ENCODE measurements at regions not wholly inside any gene's neighbourhood (a gene's known extent, or its start where the extent isn't known, plus 50 kb on each side); places are given as distances from the start of the nearest gene placed in this dataset.

GRCh38 chr12:28100717-28101116, 89.5 kb upstream of the CCDC91 start:
- Histone ChIP-seq H3K27ac (no peak overlapping the region), H3K4me3 (no peak overlapping the region)

- no peak overlapping the region for H3K4me3 ChIP-seq
- no peak overlapping the region for H3K27ac ChIP-seq
These were observed 85.9 kb upstream of the CCDC91 start for GRCh38 chr12:28104316-28104715.

GRCh38 chr12:28104903-28105864, 85.1 kb upstream of the CCDC91 start:
- no peak overlapping the region for H3K4me3 ChIP-seq
- H3K27ac ChIP-seq = no peak overlapping the region

- Histone ChIP-seq H3K27ac (no peak overlapping the region), H3K4me3 (no peak overlapping the region)
These were observed 82.6 kb upstream of the CCDC91 start for GRCh38 chr12:28107679-28108078.

- Histone ChIP-seq H3K4me3 (no peak overlapping the region), H3K27ac (no peak overlapping the region)
These were observed 81.7 kb upstream of the CCDC91 start for GRCh38 chr12:28108599-28108998.

- no peak overlapping the region for H3K27ac ChIP-seq
- no peak overlapping the region for H3K4me3 ChIP-seq
These were observed 79.9 kb upstream of the CCDC91 start for GRCh38 chr12:28110329-28110728.

- Histone ChIP-seq H3K4me3 (no peak overlapping the region), H3K27ac (no peak overlapping the region)
These were observed 75.8 kb upstream of the CCDC91 start for GRCh38 chr12:28114488-28114887.

GRCh38 chr12:28121433-28121832, 68.8 kb upstream of the CCDC91 start:
- H3K27ac ChIP-seq = no peak overlapping the region
- no peak overlapping the region for H3K4me3 ChIP-seq

GRCh38 chr12:28121899-28122655, 68.2 kb upstream of the CCDC91 start:
- H3K4me3 ChIP-seq = no peak overlapping the region
- no peak overlapping the region for H3K27ac ChIP-seq

GRCh38 chr12:28122756-28123155, 67.5 kb upstream of the CCDC91 start:
- H3K4me3 ChIP-seq = no peak overlapping the region

GRCh38 chr12:28127455-28127854, 62.8 kb upstream of the CCDC91 start:
- H3K4me3 ChIP-seq = no peak overlapping the region

More at GRCh38 chr12:28122756-28123155, 67.5 kb upstream of the CCDC91 start:
- no peak overlapping the region for H3K27ac ChIP-seq

GRCh38 chr12:28129031-28129430, 61.2 kb upstream of the CCDC91 start:
- Histone ChIP-seq H3K4me3 (no peak overlapping the region), H3K27ac (no peak overlapping the region)

More at GRCh38 chr12:28127455-28127854, 62.8 kb upstream of the CCDC91 start:
- H3K27ac ChIP-seq = no peak overlapping the region

GRCh38 chr12:28130234-28130624, 60.0 kb upstream of the CCDC91 start:
- H3K27ac ChIP-seq = peak overlapping the region in 1 of 21 experiments; percentile 52
- H3K4me3 ChIP-seq = no peak overlapping the region

GRCh38 chr12:28130625-28131598, 59.3 kb upstream of the CCDC91 start:
- H3K4me3 ChIP-seq = no peak overlapping the region
- peak overlapping the region in 8 of 21 experiments; percentile 4 to 72 (median 48) for H3K27ac ChIP-seq

GRCh38 chr12:28132398-28132797, 57.9 kb upstream of the CCDC91 start:
- no peak overlapping the region for H3K27ac ChIP-seq
- no peak overlapping the region for H3K4me3 ChIP-seq

GRCh38 chr12:28135801-28136439, 54.3 kb upstream of the CCDC91 start:
- H3K27ac ChIP-seq = no peak overlapping the region
- no peak overlapping the region for H3K4me3 ChIP-seq

- Histone ChIP-seq H3K27ac (no peak overlapping the region), H3K4me3 (no peak overlapping the region)
These were observed 52.8 kb upstream of the CCDC91 start for GRCh38 chr12:28137414-28137813.

- no peak overlapping the region for H3K27ac ChIP-seq
- H3K4me3 ChIP-seq = no peak overlapping the region
These were observed 49.9 kb upstream of the CCDC91 start for GRCh38 chr12:28140404-28140803.
